HG02884 (cell line): ENCODE measurements at regions not wholly inside any gene's neighbourhood (a gene's known extent, or its start where the extent isn't known, plus 50 kb on each side); places are given as distances from the start of the nearest gene placed in this dataset.

Experiments
- ATAC-seq: cut with Tn5 transposase; IDR thresholded peaks from one replicate; pipeline ENCODE4 v1.9.1; 2021; ENCODE audit warnings: mild to moderate bottlenecking, moderate library complexity; ENCODE audit not compliant: unreplicated experiment

- no peak for ATAC-seq
Observed at GRCh38 chr12:115598871-115599811, 678.4 kb downstream of the MED13L start.

GRCh38 chr12:115597157-115597712, 680.3 kb downstream of the MED13L start:
- ATAC-seq, result no peak

- ATAC-seq, result no peak
Observed at GRCh38 chr12:115588131-115588530, 689.4 kb downstream of the MED13L start.

GRCh38 chr12:115584156-115584555, 693.3 kb downstream of the MED13L start:
- ATAC-seq, result no peak

- ATAC-seq, result no peak
Observed at GRCh38 chr12:115583591-115583990, 693.9 kb downstream of the MED13L start.

- ATAC-seq, result no peak
Observed at GRCh38 chr12:115577401-115577800, 700.1 kb downstream of the MED13L start.

GRCh38 chr12:115574826-115575225, 702.7 kb downstream of the MED13L start:
- no peak for ATAC-seq

- ATAC-seq, result peak; percentile 92
Observed at GRCh38 chr12:115572440-115572839, 705.1 kb downstream of the MED13L start.

- ATAC-seq, result no peak
Observed at GRCh38 chr12:115571446-115571845, 706.0 kb downstream of the MED13L start.

GRCh38 chr12:115571027-115571426, 706.5 kb downstream of the MED13L start:
- no peak for ATAC-seq

- ATAC-seq, result no peak
Observed at GRCh38 chr12:115570069-115570777, 707.3 kb downstream of the MED13L start.

- ATAC-seq, result no peak
Observed at GRCh38 chr12:115569345-115570068, 708.0 kb downstream of the MED13L start.

- ATAC-seq, result no peak
Observed at GRCh38 chr12:115558281-115558680, 719.2 kb downstream of the MED13L start.

- ATAC-seq, result no peak
Observed at GRCh38 chr12:115553622-115554021, 723.9 kb downstream of the MED13L start.

- ATAC-seq, result no peak
Observed at GRCh38 chr12:115543269-115543668, 734.2 kb downstream of the MED13L start.

GRCh38 chr12:115542656-115543055, 734.8 kb downstream of the MED13L start:
- no peak for ATAC-seq

- no peak for ATAC-seq
Observed at GRCh38 chr12:115541891-115542421, 735.5 kb downstream of the MED13L start.

GRCh38 chr12:115528466-115528865, 749.0 kb downstream of the MED13L start:
- ATAC-seq, result no peak

GRCh38 chr12:115521771-115522409, 755.6 kb downstream of the MED13L start:
- peak; percentile 80 for ATAC-seq

GRCh38 chr12:115519887-115520286, 757.6 kb downstream of the MED13L start:
- no peak for ATAC-seq
